ENCODE measurements at regions not wholly inside any gene's neighbourhood (a gene's known extent, or its start where the extent isn't known, plus 50 kb on each side); places are given as distances from the start of the nearest gene placed in this dataset.
A peak's percentile ranks its signal among the peaks of the same experiment; 100 is the strongest.

GRCh38 chr17:36741019-36741902 is 139.9 kb downstream of the MRM1 start:
- Mint-ChIP-seq H3K36me3 (ENCODE audit: insufficient read depth) (no peaks in the 10 kb centered on the region), H3K27me3 (peaks cover 1 to 19% of the 10 kb centered on the region in 2 donors)
- ATAC-seq (replicated peaks): no peak

GRCh38 chr17:36742267-36743000 is 141.1 kb downstream of the MRM1 start:
- Mint-ChIP-seq H3K36me3 (ENCODE audit: insufficient read depth) (no peaks in the 10 kb centered on the region), H3K9me3 (no peaks in the 10 kb centered on the region), H3K4me1 (ENCODE audit: low read depth in 2 of 2) (no peaks in the 10 kb centered on the region), H3K27ac (no peak overlapping the region), H3K27me3 (peaks cover 0 to 14% of the 10 kb centered on the region in 2 donors), H3K4me3 (no peak overlapping the region)
- ATAC-seq (replicated peaks) (no peak), DNase-seq (no peak)

More at GRCh38 chr17:36741019-36741902, 139.9 kb downstream of the MRM1 start:
- no peak for DNase-seq
- no peak overlapping the region for H3K27ac Mint-ChIP-seq
- no peak overlapping the region for H3K4me3 Mint-ChIP-seq
- no peaks in the 10 kb centered on the region for H3K9me3 Mint-ChIP-seq
- H3K4me1 Mint-ChIP-seq (ENCODE audit: low read depth in 2 of 2): no peaks in the 10 kb centered on the region

GRCh38 chr17:36743130-36743529 is 141.7 kb downstream of the MRM1 start:
- H3K4me1 Mint-ChIP-seq (ENCODE audit: low read depth in 2 of 2): no peaks in the 10 kb centered on the region
- no peak overlapping the region for H3K4me3 Mint-ChIP-seq
- DNase-seq (no peak), ATAC-seq (replicated peaks) (no peak)
- no peaks in the 10 kb centered on the region for H3K9me3 Mint-ChIP-seq
- H3K27ac Mint-ChIP-seq: no peak overlapping the region
- H3K36me3 Mint-ChIP-seq (ENCODE audit: insufficient read depth): no peaks in the 10 kb centered on the region
- H3K27me3 Mint-ChIP-seq: peaks cover 0 to 12% of the 10 kb centered on the region in 2 donors

- Mint-ChIP-seq H3K4me3 (no peak overlapping the region), H3K27me3 (peaks cover 13 to 18% of the 10 kb centered on the region in 2 donors), H3K27ac (no peak overlapping the region), H3K4me1 (ENCODE audit: low read depth in 2 of 2) (no peaks in the 10 kb centered on the region), H3K36me3 (ENCODE audit: insufficient read depth) (no peaks in the 10 kb centered on the region), H3K9me3 (no peaks in the 10 kb centered on the region)
- ATAC-seq (replicated peaks) (no peak), DNase-seq (no peak)
Measured at GRCh38 chr17:36746381-36747053, 145.1 kb downstream of the MRM1 start.

- Mint-ChIP-seq H3K9me3 (no peaks in the 10 kb centered on the region), H3K4me1 (ENCODE audit: low read depth in 2 of 2) (no peaks in the 10 kb centered on the region), H3K36me3 (ENCODE audit: insufficient read depth) (no peaks in the 10 kb centered on the region), H3K4me3 (no peak overlapping the region), H3K27me3 (peaks cover 9 to 31% of the 10 kb centered on the region in 2 donors), H3K27ac (no peak overlapping the region)
- no peak for DNase-seq
- no peak for ATAC-seq (replicated peaks)
Measured at GRCh38 chr17:36747861-36748260, 146.5 kb downstream of the MRM1 start.

- no peaks in the 10 kb centered on the region for H3K9me3 Mint-ChIP-seq
- H3K27ac Mint-ChIP-seq: no peak overlapping the region
- H3K27me3 Mint-ChIP-seq: peaks cover 12 to 34% of the 10 kb centered on the region in 2 donors
- DNase-seq (no peak), ATAC-seq (replicated peaks) (no peak)
- H3K4me3 Mint-ChIP-seq: no peak overlapping the region
- no peaks in the 10 kb centered on the region for H3K36me3 Mint-ChIP-seq (ENCODE audit: insufficient read depth)
- H3K4me1 Mint-ChIP-seq (ENCODE audit: low read depth in 2 of 2): no peaks in the 10 kb centered on the region
Measured at GRCh38 chr17:36748272-36748671, 146.9 kb downstream of the MRM1 start.

- Mint-ChIP-seq H3K4me1 (ENCODE audit: low read depth in 2 of 2) (no peaks in the 10 kb centered on the region), H3K27me3 (peaks cover 17 to 46% of the 10 kb centered on the region in 2 donors), H3K9me3 (no peaks in the 10 kb centered on the region), H3K4me3 (no peak overlapping the region), H3K27ac (no peak overlapping the region), H3K36me3 (ENCODE audit: insufficient read depth) (no peaks in the 10 kb centered on the region)
- ATAC-seq (replicated peaks) (no peak), DNase-seq (no peak)
Measured at GRCh38 chr17:36749493-36749892, 148.1 kb downstream of the MRM1 start.

- no peak overlapping the region for H3K4me3 Mint-ChIP-seq
- ATAC-seq (replicated peaks): no peak
- no peaks in the 10 kb centered on the region for H3K4me1 Mint-ChIP-seq (ENCODE audit: low read depth in 2 of 2)
- no peaks in the 10 kb centered on the region for H3K9me3 Mint-ChIP-seq
- H3K36me3 Mint-ChIP-seq (ENCODE audit: insufficient read depth): no peaks in the 10 kb centered on the region
- no peak overlapping the region for H3K27ac Mint-ChIP-seq
- H3K27me3 Mint-ChIP-seq: peaks cover 17 to 48% of the 10 kb centered on the region in 2 donors
- no peak for DNase-seq
Measured at GRCh38 chr17:36750316-36750885, 149.0 kb downstream of the MRM1 start.

GRCh38 chr17:36752096-36752888 is 150.9 kb downstream of the MRM1 start:
- no peak for DNase-seq
- Mint-ChIP-seq H3K27ac (no peak overlapping the region), H3K9me3 (no peaks in the 10 kb centered on the region), H3K36me3 (ENCODE audit: insufficient read depth) (no peaks in the 10 kb centered on the region), H3K4me3 (no peak overlapping the region), H3K4me1 (ENCODE audit: low read depth in 2 of 2) (no peaks in the 10 kb centered on the region), H3K27me3 (peaks cover 17 to 48% of the 10 kb centered on the region in 2 donors)
- no peak for ATAC-seq (replicated peaks)

- H3K9me3 Mint-ChIP-seq: no peaks in the 10 kb centered on the region
- peak; percentile 34 to 38 (median 35) for DNase-seq
Measured at GRCh38 chr17:36755586-36755985, 154.2 kb downstream of the MRM1 start.

GRCh38 chr17:36756695-36757094 is 155.3 kb downstream of the MRM1 start:
- DNase-seq (no peak), ATAC-seq (replicated peaks) (no peak)
- Mint-ChIP-seq H3K27ac (no peak overlapping the region), H3K36me3 (ENCODE audit: insufficient read depth) (no peaks in the 10 kb centered on the region), H3K27me3 (peaks cover 9 to 29% of the 10 kb centered on the region in 2 donors), H3K4me1 (ENCODE audit: low read depth in 2 of 2) (no peaks in the 10 kb centered on the region), H3K9me3 (no peaks in the 10 kb centered on the region), H3K4me3 (no peak overlapping the region)

More at GRCh38 chr17:36755586-36755985, 154.2 kb downstream of the MRM1 start:
- Mint-ChIP-seq H3K27ac (no peak overlapping the region), H3K4me1 (ENCODE audit: low read depth in 2 of 2) (no peaks in the 10 kb centered on the region), H3K27me3 (peaks cover 11 to 39% of the 10 kb centered on the region in 2 donors), H3K4me3 (no peak overlapping the region), H3K36me3 (ENCODE audit: insufficient read depth) (no peaks in the 10 kb centered on the region)
- ATAC-seq (replicated peaks): peak; percentile 48

- no peak overlapping the region for H3K4me3 Mint-ChIP-seq
- no peaks in the 10 kb centered on the region for H3K27me3 Mint-ChIP-seq
- H3K9me3 Mint-ChIP-seq: no peaks in the 10 kb centered on the region
- H3K27ac Mint-ChIP-seq: no peak overlapping the region
- DNase-seq: no peak
- H3K4me1 Mint-ChIP-seq (ENCODE audit: low read depth in 2 of 2): peaks cover 8 to 9% of the 10 kb centered on the region in 2 donors
- H3K36me3 Mint-ChIP-seq (ENCODE audit: insufficient read depth): no peaks in the 10 kb centered on the region
- no peak for ATAC-seq (replicated peaks)
Measured at GRCh38 chr17:36760425-36760824, 159.0 kb downstream of the MRM1 start.
